H4 (cell line): ENCODE measurements at regions not wholly inside any gene's neighbourhood (a gene's known extent, or its start where the extent isn't known, plus 50 kb on each side); places are given as distances from the start of the nearest gene placed in this dataset.

Experiments
- DNase-seq: peaks from one replicate; pipeline ENCODE4 v3.0.0-alpha.2; 2015; ENCODE audit warnings: low spot score

DNA sequence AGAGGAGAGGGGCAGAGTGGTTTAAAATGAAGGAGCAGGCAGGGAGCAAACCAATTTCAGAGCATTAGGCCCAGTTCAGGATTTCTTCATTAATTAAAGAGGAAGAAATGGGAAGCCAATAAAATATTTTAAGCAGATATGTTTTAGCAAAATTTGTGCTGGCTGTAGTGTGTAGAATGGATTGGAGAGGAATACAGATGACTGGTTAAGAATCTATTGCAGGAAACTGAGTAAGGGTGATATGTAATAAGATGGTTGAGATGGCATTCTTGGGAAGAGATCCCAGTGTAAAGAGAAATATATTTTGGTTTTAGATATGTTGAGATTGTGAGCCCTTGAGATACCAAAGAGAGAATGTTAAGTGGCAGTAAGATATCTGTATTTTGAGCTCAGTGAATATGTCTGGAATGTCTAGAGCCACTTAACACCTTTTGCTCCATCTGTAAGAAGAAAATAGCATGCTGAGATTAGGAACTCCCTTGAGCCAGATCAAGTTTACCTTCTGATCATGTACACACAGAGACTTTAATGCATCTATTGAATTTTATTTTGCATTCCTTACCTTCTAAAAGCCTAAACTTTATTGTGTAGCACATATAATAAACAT is 79.5 kb upstream of the SLC27A6 start:
- DNase-seq, result no peak

DNA sequence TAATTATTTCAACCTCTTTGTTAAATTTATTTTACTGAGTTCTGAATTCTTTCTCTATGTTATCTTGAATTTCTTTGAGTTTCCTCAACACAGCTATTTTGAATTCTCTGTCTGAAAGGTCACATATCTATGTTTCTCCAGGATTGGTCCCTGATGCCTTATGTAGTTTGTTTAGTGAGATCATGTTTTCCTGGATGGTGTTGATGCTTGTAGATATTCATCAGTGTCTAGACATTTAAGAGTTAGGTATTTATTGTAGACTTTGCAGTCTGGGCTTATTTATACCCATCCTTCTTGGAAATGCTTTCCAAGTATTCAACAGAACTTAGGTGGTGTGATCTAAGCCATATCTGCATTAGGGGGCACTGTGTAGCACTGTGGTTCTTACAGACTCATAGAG is 70.2 kb upstream of the SLC27A6 start:
- DNase-seq, result no peak

DNA sequence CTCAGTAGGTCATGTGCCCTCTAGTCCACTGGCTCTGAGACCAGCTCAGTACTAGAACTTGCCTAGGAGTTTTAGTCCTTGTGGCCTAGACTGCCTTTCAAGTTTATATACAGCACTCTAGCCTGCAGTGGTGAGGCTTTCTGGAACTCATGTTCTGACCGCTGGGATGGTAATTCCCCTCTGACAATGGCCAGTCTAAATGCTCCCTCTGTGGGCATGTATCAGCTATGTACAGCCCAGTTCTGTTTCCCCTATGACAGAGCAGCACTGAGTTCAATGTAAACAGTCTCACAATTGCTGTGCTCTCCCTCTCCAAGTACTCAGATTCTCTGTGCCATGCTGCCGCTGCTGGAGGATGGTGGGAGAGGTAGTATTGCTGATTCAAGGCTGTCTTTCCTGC is 68.6 kb upstream of the SLC27A6 start:
- DNase-seq, result no peak

DNA sequence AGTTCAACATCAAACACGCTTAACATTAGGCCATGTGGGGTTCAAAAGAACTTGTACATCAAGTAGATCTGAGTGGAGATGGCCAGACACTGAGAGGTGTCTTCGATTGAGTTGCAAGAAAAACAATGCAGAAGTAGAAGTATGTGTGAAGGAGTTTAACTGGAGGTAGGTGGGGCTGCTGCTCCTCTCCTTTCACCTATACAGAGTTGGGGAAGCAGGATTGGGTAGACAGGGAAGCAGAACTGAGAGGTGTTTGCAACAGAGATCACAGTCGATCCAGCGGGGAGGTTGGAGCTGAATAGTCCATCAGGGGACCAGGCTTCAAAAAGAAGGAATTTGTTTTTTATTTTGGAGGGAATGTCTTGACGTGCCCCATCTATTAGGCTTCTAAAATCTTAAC is 61.7 kb upstream of the SLC27A6 start:
- DNase-seq, result no peak

DNA sequence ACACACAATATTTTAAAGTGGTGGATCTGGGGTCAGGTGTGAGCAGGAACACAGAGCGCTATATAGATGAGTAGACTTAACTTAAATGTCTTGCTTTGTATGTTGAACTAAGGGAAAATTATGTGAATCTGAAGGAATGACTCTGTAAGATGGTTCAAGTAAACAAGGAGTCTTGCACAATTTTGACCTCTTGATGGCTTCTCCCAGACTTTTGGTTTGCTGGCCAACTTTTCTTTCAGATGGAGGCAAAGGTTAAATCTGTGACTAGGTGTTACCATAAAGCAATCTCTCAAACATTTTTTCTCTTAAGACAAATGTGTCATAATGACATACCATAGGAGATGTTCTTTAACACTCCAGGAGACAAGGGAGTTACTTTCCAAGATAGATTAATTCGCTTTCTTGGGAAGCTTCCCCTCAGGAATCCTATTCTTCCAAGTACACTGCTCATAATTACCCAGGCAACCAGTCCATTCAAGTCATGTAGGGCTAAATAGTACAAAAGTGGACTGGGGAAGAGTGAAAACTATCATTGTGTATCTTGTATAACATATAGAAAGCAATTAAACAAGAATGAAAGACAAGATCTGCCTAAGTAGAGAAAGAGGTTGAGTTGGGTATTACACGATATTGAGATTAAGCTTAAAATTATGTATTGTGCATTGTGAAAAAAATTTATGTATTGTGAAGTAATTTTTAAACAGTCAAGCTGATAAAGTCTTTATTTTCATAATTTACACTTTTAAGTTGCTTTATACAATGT is 60.3 kb upstream of the SLC27A6 start:
- no peak for DNase-seq

DNA sequence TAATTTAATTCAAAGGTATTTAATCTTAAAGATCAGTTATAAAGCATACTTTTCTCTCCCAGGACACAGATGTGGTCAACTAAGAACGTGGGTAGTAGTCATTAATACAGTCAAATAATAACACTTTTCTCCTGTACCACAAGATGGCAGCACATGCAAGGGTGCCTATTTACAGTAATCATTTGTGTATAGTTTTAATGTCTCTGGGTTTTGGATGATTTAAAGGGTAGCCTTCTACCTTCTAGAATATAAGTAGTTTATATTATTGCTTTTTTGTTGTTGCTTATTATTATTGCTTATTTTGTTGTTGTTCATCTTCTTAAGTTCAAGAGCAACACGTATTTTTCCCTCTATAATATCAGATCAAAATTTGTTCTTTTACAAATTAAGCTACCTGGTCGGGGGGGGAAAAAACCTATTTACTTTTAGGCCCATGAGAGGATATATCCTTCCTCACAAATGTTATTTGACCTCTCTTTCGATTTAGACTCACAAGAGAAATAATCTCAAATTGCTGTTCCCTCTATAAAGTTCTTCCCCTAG is 59.6 kb upstream of the SLC27A6 start:
- DNase-seq, result peak; percentile 72

DNA sequence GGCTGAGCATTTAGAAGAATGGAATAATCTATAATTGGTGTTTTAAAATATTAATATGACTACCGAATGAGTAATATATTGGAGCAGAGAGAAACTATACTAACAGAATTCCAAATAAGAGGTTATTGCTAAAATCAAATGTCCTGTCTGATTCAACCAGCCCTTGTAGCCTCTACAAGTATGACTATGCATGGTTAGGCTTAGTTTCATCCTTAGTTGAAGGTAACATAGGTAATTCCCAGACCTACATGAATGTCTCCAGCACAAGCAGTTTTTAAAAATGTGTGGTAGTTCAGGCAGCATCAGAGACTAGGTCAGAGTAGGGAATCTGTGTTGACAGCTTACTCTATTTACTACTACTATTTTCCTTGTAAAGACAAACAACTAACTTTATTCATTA is 51.7 kb upstream of the SLC27A6 start:
- no peak for DNase-seq
